Prostate gland (tissue), 2 donors: ENCODE measurements at regions not wholly inside any gene's neighbourhood (a gene's known extent, or its start where the extent isn't known, plus 50 kb on each side); places are given as distances from the start of the nearest gene placed in this dataset.

Experiments used
- CTCF ChIP-seq, 4 experiments: fragments of 200-600 bp in 2 of 4; fragments of 450-650 bp in 2 of 4; sonication (generic) in 2 of 4; IDR thresholded peaks; 1 replicate in 3 of 4; 2 replicates in 1 of 4; pipeline ENCODE4 v1.5.1; 2016 to 2019; ENCODE audit warnings: antibody characterized with exemption in 4 of 4, mild to moderate bottlenecking in 2 of 4, moderate library complexity in 2 of 4
- POLR2A ChIP-seq: fragments of 450-650 bp; IDR thresholded peaks from one replicate; pipeline ENCODE4 v1.6.1; 2016; ENCODE audit warnings: antibody characterized with exemption, mild to moderate bottlenecking
- POLR2AphosphoS5 ChIP-seq: sonication (generic); formaldehyde crosslinking; IDR thresholded peaks from one replicate; pipeline ENCODE4 v1.6.1; 2017; ENCODE audit warnings: antibody characterized with exemption

GRCh38 chr10:25683344-25683743, 250.7 kb upstream of the MYO3A start:
- no peak for TF ChIP-seq POLR2AphosphoS5
- TF ChIP-seq CTCF (IDR thresholded peaks at IDR 0.05), result no peak
- no peak for TF ChIP-seq POLR2A
